Hippocampal formation (tissue), 2 donors: ENCODE measurements at regions not wholly inside any gene's neighbourhood (a gene's known extent, or its start where the extent isn't known, plus 50 kb on each side); places are given as distances from the start of the nearest gene placed in this dataset.

Experiments
- DNase-seq, 2 donors: peaks; one replicate each; lab custom pipeline; 2025; lab: John Stamatoyannopoulos, UW

GRCh38 chr13:85665286-85665685 is 133.9 kb downstream of the SLITRK6 start:
- no peak for DNase-seq

GRCh38 chr13:85663856-85664255 is 135.4 kb downstream of the SLITRK6 start:
- no peak for DNase-seq

GRCh38 chr13:85662186-85662585 is 137.0 kb downstream of the SLITRK6 start:
- DNase-seq, result no peak

- no peak for DNase-seq
Observed at GRCh38 chr13:85661675-85662074, 137.5 kb downstream of the SLITRK6 start.

- no peak for DNase-seq
Observed at GRCh38 chr13:85659493-85659892, 139.7 kb downstream of the SLITRK6 start.

GRCh38 chr13:85657942-85658341 is 141.3 kb downstream of the SLITRK6 start:
- DNase-seq, result no peak

- no peak for DNase-seq
Observed at GRCh38 chr13:85655040-85655439, 144.2 kb downstream of the SLITRK6 start.

GRCh38 chr13:85654227-85654626 is 145.0 kb downstream of the SLITRK6 start:
- DNase-seq, result no peak

- DNase-seq, result no peak
Observed at GRCh38 chr13:85653681-85654080, 145.5 kb downstream of the SLITRK6 start.

- no peak for DNase-seq
Observed at GRCh38 chr13:85652491-85652890, 146.7 kb downstream of the SLITRK6 start.

- DNase-seq, result no peak
Observed at GRCh38 chr13:85651440-85651839, 147.8 kb downstream of the SLITRK6 start.

GRCh38 chr13:85650613-85651012 is 148.6 kb downstream of the SLITRK6 start:
- DNase-seq, result no peak

GRCh38 chr13:85640727-85641126 is 158.5 kb downstream of the SLITRK6 start:
- no peak for DNase-seq

- no peak for DNase-seq
Observed at GRCh38 chr13:85638815-85639393, 160.3 kb downstream of the SLITRK6 start.

GRCh38 chr13:85638265-85638664 is 161.0 kb downstream of the SLITRK6 start:
- no peak for DNase-seq

- DNase-seq, result peak in 1 of 2 donors; percentile 22
Observed at GRCh38 chr13:85632526-85633195, 166.6 kb downstream of the SLITRK6 start.

- DNase-seq, result no peak
Observed at GRCh38 chr13:85631801-85632200, 167.4 kb downstream of the SLITRK6 start.

- no peak for DNase-seq
Observed at GRCh38 chr13:85626603-85627002, 172.6 kb downstream of the SLITRK6 start.

GRCh38 chr13:85619321-85619720 is 179.9 kb downstream of the SLITRK6 start:
- no peak for DNase-seq

GRCh38 chr13:85618521-85618920 is 180.7 kb downstream of the SLITRK6 start:
- no peak for DNase-seq

- DNase-seq, result no peak
Observed at GRCh38 chr13:85616275-85616674, 182.9 kb downstream of the SLITRK6 start.

- no peak for DNase-seq
Observed at GRCh38 chr13:85615031-85615430, 184.2 kb downstream of the SLITRK6 start.

- DNase-seq, result no peak
Observed at GRCh38 chr13:85610024-85610423, 189.2 kb downstream of the SLITRK6 start.

- no peak for DNase-seq
Observed at GRCh38 chr13:85608255-85608829, 190.9 kb downstream of the SLITRK6 start.
